Peyer's patch (tissue), 4 donors: ENCODE measurements at regions not wholly inside any gene's neighbourhood (a gene's known extent, or its start where the extent isn't known, plus 50 kb on each side); places are given as distances from the start of the nearest gene placed in this dataset.

ENCODE experiments used
- POLR2A ChIP-seq, 2 donors: fragments of 450-650 bp; IDR thresholded peaks; one replicate each; pipeline ENCODE4 v1.5.1; 2017; ENCODE audit warnings: antibody characterized with exemption in 2 of 2, mild to moderate bottlenecking in 2 of 2, moderate library complexity in 2 of 2
- TF ChIP-seq, protein P1 (sequence below), 6 experiments: fragments of 450-650 bp in 4 of 6; fragments of 200-600 bp in 2 of 6; sonication (generic) in 1 of 6; IDR thresholded peaks; one replicate each; pipeline ENCODE4 v1.5.1; 2017 to 2019; ENCODE audit warnings: antibody characterized with exemption in 6 of 6, mild to moderate bottlenecking in 3 of 6, moderate library complexity in 1 of 6

- TF ChIP-seq, protein P1, sequence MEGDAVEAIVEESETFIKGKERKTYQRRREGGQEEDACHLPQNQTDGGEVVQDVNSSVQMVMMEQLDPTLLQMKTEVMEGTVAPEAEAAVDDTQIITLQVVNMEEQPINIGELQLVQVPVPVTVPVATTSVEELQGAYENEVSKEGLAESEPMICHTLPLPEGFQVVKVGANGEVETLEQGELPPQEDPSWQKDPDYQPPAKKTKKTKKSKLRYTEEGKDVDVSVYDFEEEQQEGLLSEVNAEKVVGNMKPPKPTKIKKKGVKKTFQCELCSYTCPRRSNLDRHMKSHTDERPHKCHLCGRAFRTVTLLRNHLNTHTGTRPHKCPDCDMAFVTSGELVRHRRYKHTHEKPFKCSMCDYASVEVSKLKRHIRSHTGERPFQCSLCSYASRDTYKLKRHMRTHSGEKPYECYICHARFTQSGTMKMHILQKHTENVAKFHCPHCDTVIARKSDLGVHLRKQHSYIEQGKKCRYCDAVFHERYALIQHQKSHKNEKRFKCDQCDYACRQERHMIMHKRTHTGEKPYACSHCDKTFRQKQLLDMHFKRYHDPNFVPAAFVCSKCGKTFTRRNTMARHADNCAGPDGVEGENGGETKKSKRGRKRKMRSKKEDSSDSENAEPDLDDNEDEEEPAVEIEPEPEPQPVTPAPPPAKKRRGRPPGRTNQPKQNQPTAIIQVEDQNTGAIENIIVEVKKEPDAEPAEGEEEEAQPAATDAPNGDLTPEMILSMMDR (IDR thresholded peaks at IDR 0.05), result no peak
- no peak for TF ChIP-seq POLR2A (IDR thresholded peaks at IDR 0.05)
These were observed 123.0 kb upstream of the TMPRSS2 start for GRCh38 chr21:41630917-41631316.
